ENCODE measurements at regions not wholly inside any gene's neighbourhood (a gene's known extent, or its start where the extent isn't known, plus 50 kb on each side); places are given as distances from the start of the nearest gene placed in this dataset.

GRCh38 chr10:104577163-104577562 is 63.9 kb upstream of the SORCS3 start:
- no peak for DNase-seq

DNA sequence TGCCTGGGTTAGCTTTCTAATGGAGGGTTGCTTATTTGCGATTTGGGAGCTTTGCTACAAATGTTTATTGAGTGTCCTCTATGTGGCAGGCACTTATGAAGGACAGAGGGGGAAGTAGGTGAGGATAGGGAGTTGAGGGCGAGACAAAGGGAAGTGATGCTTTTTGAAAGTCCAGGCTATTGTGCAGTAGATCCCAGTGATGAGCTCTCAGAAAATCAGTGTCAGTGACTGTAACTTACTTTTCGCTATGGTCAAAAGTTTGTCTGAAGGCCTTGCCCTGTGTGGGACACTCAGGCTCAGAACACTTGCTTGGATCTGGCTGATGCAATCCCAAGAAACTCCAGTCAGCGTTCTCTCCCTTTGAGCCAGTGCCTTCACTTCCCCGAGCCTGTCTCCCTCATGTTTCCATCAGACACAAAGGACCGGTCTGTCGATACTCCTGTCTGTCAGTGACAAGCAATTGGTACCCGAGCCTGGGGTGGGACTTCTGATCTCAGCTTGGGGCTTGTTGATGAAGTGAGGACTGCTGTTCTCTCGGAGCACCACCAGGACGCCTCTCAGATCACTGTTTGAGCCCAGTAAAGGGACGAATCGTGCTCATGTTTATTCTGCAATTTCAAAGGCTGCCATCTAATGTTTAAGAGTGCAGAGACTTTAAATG is 63.1 kb upstream of the SORCS3 start:
- no peak for DNase-seq

- no peak for DNase-seq
These were observed 62.4 kb upstream of the SORCS3 start for GRCh38 chr10:104578671-104579070.

- DNase-seq, result no peak
These were observed 62.0 kb upstream of the SORCS3 start for GRCh38 chr10:104579136-104579535.

DNA sequence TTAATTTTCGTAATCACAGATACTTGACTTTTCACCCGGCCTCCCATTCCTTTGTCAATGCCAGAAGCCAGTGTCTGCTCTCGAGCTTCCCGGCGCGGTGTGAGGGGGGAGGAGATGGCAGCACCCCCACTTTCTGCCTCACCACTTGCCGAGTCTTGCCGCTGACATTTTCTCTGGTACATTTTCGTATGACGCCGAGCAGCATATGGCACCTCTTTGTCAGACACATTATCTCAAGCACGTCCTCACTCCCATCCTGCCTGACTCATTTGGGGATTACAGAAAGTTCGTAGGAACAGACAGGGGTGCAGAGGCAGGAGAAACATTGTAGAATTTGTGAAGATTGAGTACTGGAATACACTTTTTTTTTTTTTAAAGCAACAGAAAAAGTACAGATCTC is 60.8 kb upstream of the SORCS3 start:
- DNase-seq, result no peak

DNA sequence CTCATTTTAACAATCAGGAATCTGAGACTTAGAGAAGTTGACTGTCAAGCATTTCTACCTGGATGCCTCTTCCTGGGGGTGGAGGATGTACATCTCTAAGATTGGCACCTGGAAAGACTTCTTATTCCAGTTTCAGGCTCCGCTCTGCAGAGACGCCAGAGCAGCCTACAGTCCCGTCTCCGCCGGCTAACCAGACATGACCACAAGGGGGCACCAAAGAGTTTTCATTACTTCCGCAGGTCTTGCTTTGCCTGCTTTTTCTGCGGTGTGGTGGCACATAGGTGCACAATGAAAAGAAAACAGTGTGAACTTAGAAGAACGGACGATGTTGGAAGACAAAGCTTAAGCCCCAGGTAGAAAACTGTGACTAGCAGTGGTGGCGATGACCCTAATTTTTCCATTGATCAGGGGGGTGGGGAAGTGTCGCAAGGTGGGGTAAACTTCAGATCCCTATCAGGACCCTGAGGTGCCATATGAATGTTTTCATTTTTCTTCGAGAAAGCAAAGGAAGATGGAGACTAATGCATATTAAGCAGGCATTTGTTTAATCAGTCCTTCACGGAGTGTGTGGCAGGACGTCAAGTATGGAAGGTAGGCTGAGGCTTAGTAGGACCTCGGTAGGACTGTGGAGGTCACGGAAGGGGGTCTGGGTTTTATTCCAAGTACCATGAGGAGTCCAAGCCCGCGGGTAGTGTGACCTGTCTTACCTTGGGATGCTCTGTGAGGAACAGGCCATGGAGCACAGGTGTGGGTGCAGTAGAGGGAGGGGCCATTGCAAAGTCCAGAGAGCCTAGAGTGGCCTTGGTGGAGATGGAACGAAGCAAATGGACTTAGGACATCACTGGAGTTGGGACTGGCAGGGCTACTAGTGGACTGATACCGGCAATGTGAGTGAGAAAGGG is 60.1 kb upstream of the SORCS3 start:
- peak; percentile 64 for DNase-seq

- DNase-seq, result no peak
These were observed 59.0 kb upstream of the SORCS3 start for GRCh38 chr10:104581884-104582601.

DNA sequence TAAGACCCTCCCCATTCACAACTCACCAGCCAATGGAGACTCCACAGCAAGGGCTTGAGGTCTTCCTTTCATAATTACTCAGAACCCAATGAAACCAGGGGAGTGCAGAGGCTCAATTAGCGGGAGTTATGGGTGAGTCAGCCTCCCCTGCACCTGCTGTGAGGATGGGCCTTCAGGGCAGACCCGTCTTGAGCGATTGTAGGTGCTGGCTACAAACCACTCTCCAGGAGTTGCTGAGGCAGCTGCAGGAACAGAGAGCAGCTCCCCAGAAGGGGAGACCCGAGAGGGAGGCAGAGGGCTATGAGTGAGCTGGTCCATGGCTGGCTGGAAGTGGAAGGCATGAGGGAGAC is 58.5 kb upstream of the SORCS3 start:
- DNase-seq, result no peak

DNA sequence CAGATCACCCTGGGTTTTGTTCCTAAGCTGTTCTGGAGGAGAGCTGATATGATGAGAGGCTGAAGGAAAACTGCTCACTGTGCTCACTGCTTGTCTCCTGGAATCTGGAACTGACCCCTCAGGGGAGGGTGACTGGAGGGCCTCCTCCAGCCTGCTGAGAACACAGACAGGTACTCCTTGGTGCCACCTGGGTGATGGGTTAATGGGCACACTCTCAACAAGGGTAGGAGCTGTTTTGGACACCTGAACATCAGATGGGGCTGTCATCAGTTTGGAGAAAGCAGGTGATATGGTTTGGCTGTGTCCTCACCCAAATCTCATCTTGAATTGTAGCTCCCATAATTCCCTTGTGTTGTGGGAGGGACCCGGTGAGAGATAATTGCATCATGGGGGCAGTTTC is 58.1 kb upstream of the SORCS3 start:
- no peak for DNase-seq

DNA sequence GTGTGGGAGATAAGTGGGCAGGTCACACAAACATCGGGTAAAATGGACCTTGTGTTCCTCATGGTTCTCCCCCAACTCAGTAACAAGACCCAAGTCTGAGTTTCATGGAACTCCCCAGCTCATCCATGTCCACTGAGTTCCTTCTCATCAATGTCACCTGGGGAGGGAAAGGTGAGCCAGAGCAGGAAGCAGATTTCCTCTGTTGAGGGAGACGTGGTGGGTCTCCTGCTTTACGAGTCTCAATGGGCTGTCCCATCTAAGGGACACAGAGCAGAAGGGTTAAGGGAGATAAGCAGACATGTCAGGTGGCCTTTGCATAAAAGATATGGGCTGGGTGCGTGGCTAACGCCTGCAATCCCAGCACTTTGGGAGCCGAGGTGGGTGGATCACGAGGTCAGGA is 56.5 kb upstream of the SORCS3 start:
- no peak for DNase-seq

DNA sequence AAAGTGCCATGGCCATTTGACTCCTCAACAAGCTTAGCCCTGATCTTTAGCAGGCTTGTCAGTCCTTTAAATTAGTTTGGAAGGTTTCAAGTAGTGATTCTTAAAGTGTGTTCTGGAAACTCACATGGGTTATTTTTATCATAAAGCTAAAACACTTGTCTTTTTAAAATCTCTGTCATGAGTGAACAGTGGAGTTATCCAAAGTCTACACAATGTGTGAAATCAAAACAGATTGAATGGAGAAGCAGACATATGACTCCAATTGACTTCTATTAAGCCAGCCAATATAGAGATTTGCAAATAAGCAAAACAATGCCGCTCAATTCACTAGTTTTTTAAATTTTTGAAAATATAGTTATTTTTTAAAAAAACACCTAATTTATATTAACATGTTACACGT is 53.3 kb upstream of the SORCS3 start:
- DNase-seq, result no peak

DNA sequence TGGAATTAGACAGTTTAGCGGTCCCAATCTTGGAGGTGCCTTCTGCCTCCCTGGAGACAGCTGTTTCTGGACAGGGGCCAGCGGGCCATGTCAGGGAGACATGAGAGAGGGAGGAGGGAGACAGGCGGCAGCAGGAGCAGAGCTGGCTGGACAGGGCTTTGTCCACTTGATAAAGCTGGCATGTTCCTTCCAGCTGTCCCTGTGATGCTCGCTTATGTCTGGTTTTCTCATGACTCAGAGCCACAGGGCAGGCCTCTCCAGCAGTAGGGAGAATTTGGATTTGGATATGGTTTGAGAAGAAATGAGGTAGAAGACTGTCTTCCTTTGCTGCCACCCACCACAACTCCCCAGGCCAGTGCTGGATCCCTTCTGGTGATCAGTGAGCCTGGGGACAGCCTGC is 51.7 kb upstream of the SORCS3 start:
- no peak for DNase-seq

DNA sequence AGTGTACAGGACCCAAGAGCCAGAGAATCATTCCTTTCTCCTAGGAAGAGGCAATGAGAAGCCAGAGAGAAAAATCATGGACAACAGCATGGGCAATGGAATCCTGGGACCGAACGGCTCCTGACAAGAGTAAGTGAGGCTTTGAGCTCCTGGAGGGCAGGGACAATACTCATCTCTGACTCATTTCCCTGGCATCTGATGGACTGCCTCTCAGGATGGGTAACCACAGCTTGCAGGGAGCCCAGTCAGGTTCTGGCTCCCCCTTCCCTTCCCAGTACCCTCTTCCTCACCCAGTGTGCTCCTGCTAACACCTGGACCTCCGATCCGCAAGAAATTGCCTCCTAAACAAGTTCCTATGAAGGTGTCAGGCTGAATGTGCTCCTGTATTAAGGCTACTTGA is 51.2 kb upstream of the SORCS3 start:
- DNase-seq, result no peak
